Gastroesophageal sphincter (tissue), 4 donors: ENCODE measurements at regions not wholly inside any gene's neighbourhood (a gene's known extent, or its start where the extent isn't known, plus 50 kb on each side); places are given as distances from the start of the nearest gene placed in this dataset.

Experiments used
- ATAC-seq: fragments of 150-250 bp; one replicate; pipeline ENCODE4 v1.9.1; 2016; ENCODE audit warnings: mild to moderate bottlenecking, moderate library complexity
- H3K27ac ChIP-seq, 4 donors: fragments of 200-600 bp; sonication (generic) in 3 of 4; 1 replicate in 3 of 4; 2 replicates in 1 of 4; pipeline ENCODE4 v1.5.1; 2016 to 2019
- H3K27me3 ChIP-seq: fragments of 200-600 bp; sonication (generic); one replicate; pipeline ENCODE4 v1.5.1; 2019
- H3K36me3 ChIP-seq, 2 donors: fragments of 200-600 bp; sonication (generic); one replicate each; pipeline ENCODE4 v1.5.1; 2019; ENCODE audit warnings: control low read depth in 1 of 2
- H3K4me1 ChIP-seq, 3 donors: fragments of 200-600 bp; sonication (generic); 1 replicate in 2 of 3; 2 replicates in 1 of 3; pipeline ENCODE4 v1.5.1; 2016 to 2019; ENCODE audit warnings: control low read depth in 2 of 3
- H3K4me3 ChIP-seq, 2 donors: fragments of 200-600 bp; sonication (generic); one replicate each; pipeline ENCODE4 v1.5.1; 2019; ENCODE audit warnings: mild to moderate bottlenecking in 1 of 2, moderate library complexity in 1 of 2
- H3K9me3 ChIP-seq, 3 donors: fragments of 200-600 bp; sonication (generic); one replicate each; pipeline ENCODE4 v1.5.1; 2017 to 2019; ENCODE audit warnings: control low read depth in 2 of 3
- CTCF ChIP-seq, 4 experiments: fragments of 200-600 bp in 2 of 4; fragments of 450-650 bp in 2 of 4; sonication (generic) in 1 of 4; IDR thresholded peaks; one replicate each; pipeline ENCODE4 v1.5.1; 2017 to 2019; ENCODE audit warnings: antibody characterized with exemption in 4 of 4, mild to moderate bottlenecking in 2 of 4, moderate library complexity in 2 of 4
- EP300 ChIP-seq: sonication (generic); formaldehyde crosslinking; IDR thresholded peaks from one replicate; pipeline ENCODE4 v1.6.1; 2017; ENCODE audit warnings: antibody characterized with exemption, mild to moderate bottlenecking
- POLR2A ChIP-seq, 2 donors: fragments of 450-650 bp; IDR thresholded peaks; one replicate each; pipeline ENCODE4 v1.6.1; 2017; ENCODE audit warnings: antibody characterized with exemption in 2 of 2, mild to moderate bottlenecking in 2 of 2, moderate library complexity in 1 of 2
- POLR2AphosphoS5 ChIP-seq: sonication (generic); formaldehyde crosslinking; IDR thresholded peaks from one replicate; pipeline ENCODE4 v1.6.1; 2017; ENCODE audit warnings: antibody characterized with exemption
- WGBS, 2 donors: methylation state at CpG; one replicate each; pipeline ENCODE4 v1.1.5; 2018; ENCODE audit warnings: low coverage in 1 of 2; 5-methylcytosine and 5-hydroxymethylcytosine counted together

GRCh38 chr2:160561551-160562295 lies 68.1 kb upstream of the RBMS1 start:
- WGBS, 2 donors: 65 to 66% methylated on average over 3 to 4 of the region's 4 CpGs
- Histone ChIP-seq H3K27me3 (no peaks in the 10 kb centered on the region), H3K4me1 (no peaks in the 10 kb centered on the region), H3K9me3 (no peaks in the 10 kb centered on the region), H3K4me3 (no peak overlapping the region), H3K27ac (peak overlapping the region in 1 of 4 donors; percentile 26), H3K36me3 (no peaks in the 10 kb centered on the region)
- ATAC-seq: no peak
- TF ChIP-seq EP300 (no peak), POLR2AphosphoS5 (no peak), POLR2A (IDR thresholded peaks at IDR 0.05) (no peak), CTCF (IDR thresholded peaks at IDR 0.05) (no peak)

GRCh38 chr2:160562730-160563129 lies 69.1 kb upstream of the RBMS1 start:
- WGBS, 2 donors: 88 to 100% methylated on average over 1 to 2 of the region's 2 CpGs

GRCh38 chr2:160564591-160564990 lies 71.0 kb upstream of the RBMS1 start:
- H3K9me3 ChIP-seq: no peaks in the 10 kb centered on the region
- no peak for ATAC-seq
- TF ChIP-seq POLR2AphosphoS5: no peak
- no peak for TF ChIP-seq CTCF (IDR thresholded peaks at IDR 0.05)
- TF ChIP-seq EP300: no peak
- TF ChIP-seq POLR2A (IDR thresholded peaks at IDR 0.05): no peak
- H3K4me1 ChIP-seq: no peaks in the 10 kb centered on the region
- no peaks in the 10 kb centered on the region for H3K27me3 ChIP-seq
- no peak overlapping the region for H3K4me3 ChIP-seq
- H3K27ac ChIP-seq: no peak overlapping the region
- H3K36me3 ChIP-seq: no peaks in the 10 kb centered on the region

More at GRCh38 chr2:160562730-160563129, 69.1 kb upstream of the RBMS1 start:
- Histone ChIP-seq H3K9me3 (no peaks in the 10 kb centered on the region), H3K36me3 (no peaks in the 10 kb centered on the region), H3K4me1 (no peaks in the 10 kb centered on the region), H3K27me3 (no peaks in the 10 kb centered on the region), H3K4me3 (no peak overlapping the region), H3K27ac (no peak overlapping the region)
- TF ChIP-seq EP300: no peak
- no peak for TF ChIP-seq POLR2A (IDR thresholded peaks at IDR 0.05)
- TF ChIP-seq POLR2AphosphoS5: no peak
- TF ChIP-seq CTCF (IDR thresholded peaks at IDR 0.05): no peak
- ATAC-seq: no peak

- TF ChIP-seq CTCF (IDR thresholded peaks at IDR 0.05) (no peak), EP300 (no peak), POLR2A (IDR thresholded peaks at IDR 0.05) (no peak), POLR2AphosphoS5 (no peak)
- ATAC-seq: no peak
- H3K27me3 ChIP-seq: no peaks in the 10 kb centered on the region
- no peaks in the 10 kb centered on the region for H3K9me3 ChIP-seq
- WGBS, 2 donors: 96 to 97% methylated on average over 2 to 3 of the region's 3 CpGs
- H3K4me3 ChIP-seq: no peak overlapping the region
- H3K4me1 ChIP-seq: no peaks in the 10 kb centered on the region
- H3K36me3 ChIP-seq: no peaks in the 10 kb centered on the region
- H3K27ac ChIP-seq: no peak overlapping the region
These were observed 71.7 kb upstream of the RBMS1 start for GRCh38 chr2:160565099-160565845.

GRCh38 chr2:160566717-160567116 lies 73.1 kb upstream of the RBMS1 start:
- no peaks in the 10 kb centered on the region for H3K36me3 ChIP-seq

More at GRCh38 chr2:160566717-160567116, 73.1 kb upstream of the RBMS1 start:
- TF ChIP-seq CTCF (IDR thresholded peaks at IDR 0.05) (no peak), POLR2AphosphoS5 (no peak), POLR2A (IDR thresholded peaks at IDR 0.05) (no peak), EP300 (no peak)
- H3K27ac ChIP-seq: no peak overlapping the region
- no peaks in the 10 kb centered on the region for H3K27me3 ChIP-seq
- ATAC-seq: peak; percentile 82
- H3K4me3 ChIP-seq: no peak overlapping the region
- no peaks in the 10 kb centered on the region for H3K4me1 ChIP-seq
- H3K9me3 ChIP-seq: no peaks in the 10 kb centered on the region
